ENCODE measurements at regions not wholly inside any gene's neighbourhood (a gene's known extent, or its start where the extent isn't known, plus 50 kb on each side); places are given as distances from the start of the nearest gene placed in this dataset.

DNA sequence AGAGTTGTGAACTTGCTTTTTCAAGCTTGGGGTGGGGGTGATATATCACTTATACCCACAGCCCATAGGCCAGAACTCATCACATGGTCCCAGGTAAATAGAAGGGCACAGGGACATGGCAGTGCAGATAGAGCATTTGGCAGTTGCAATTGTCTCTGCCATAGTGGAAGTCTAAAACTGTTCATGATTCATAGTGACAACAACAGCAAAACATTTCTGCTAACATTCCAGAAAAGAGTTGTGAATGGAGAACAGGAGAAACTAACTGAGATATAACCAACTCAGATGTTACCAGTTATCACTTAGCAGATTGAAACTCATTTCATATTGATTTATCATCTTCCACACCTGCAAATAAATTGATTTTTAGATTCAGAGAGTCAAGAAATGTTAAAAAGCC, 278.6 kb upstream of the KYNU start:
- TF ChIP-seq GATA2 (IDR thresholded peaks at IDR 0.05; ENCODE audit: insufficient read depth, insufficient read length, low read depth, low read length) = no peak
- TF ChIP-seq FOS (IDR thresholded peaks at IDR 0.05; ENCODE audit: borderline replicate concordance, insufficient read depth, low read length) = no peak
- TF ChIP-seq, protein P1, sequence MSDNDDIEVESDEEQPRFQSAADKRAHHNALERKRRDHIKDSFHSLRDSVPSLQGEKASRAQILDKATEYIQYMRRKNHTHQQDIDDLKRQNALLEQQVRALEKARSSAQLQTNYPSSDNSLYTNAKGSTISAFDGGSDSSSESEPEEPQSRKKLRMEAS (IDR thresholded peaks at IDR 0.05; ENCODE audit: insufficient read depth, insufficient read length) = no peak
- TF ChIP-seq EZH2 (IDR thresholded peaks at IDR 0.05; ENCODE audit: borderline replicate concordance, low read depth, low read length, severe bottlenecking) = no peak
- TF ChIP-seq POLR2AphosphoS5 (IDR thresholded peaks at IDR 0.05; ENCODE audit: insufficient read depth, low read depth, low read length) = no peak
- TF ChIP-seq, protein P2, sequence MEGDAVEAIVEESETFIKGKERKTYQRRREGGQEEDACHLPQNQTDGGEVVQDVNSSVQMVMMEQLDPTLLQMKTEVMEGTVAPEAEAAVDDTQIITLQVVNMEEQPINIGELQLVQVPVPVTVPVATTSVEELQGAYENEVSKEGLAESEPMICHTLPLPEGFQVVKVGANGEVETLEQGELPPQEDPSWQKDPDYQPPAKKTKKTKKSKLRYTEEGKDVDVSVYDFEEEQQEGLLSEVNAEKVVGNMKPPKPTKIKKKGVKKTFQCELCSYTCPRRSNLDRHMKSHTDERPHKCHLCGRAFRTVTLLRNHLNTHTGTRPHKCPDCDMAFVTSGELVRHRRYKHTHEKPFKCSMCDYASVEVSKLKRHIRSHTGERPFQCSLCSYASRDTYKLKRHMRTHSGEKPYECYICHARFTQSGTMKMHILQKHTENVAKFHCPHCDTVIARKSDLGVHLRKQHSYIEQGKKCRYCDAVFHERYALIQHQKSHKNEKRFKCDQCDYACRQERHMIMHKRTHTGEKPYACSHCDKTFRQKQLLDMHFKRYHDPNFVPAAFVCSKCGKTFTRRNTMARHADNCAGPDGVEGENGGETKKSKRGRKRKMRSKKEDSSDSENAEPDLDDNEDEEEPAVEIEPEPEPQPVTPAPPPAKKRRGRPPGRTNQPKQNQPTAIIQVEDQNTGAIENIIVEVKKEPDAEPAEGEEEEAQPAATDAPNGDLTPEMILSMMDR (IDR thresholded peaks at IDR 0.05; ENCODE audit: extremely low read depth in 1 of 2, insufficient read depth in 1 of 2, low read depth in 1 of 2, low read length in 2 of 2) = no peak
- TF ChIP-seq MYC (IDR thresholded peaks at IDR 0.05; ENCODE audit: low read depth, low read length) = no peak
- TF ChIP-seq POLR2A (IDR thresholded peaks at IDR 0.05; ENCODE audit: low read depth, low read length) = no peak
- no peak for TF ChIP-seq JUN (IDR thresholded peaks at IDR 0.05; ENCODE audit: borderline replicate concordance, insufficient read depth, insufficient read length, low read depth)
- Histone ChIP-seq H3K79me2 (ENCODE audit: control insufficient read depth, insufficient read depth, low read length) (no peaks in the 10 kb centered on the region), H3K27me3 (ENCODE audit: control insufficient read depth in 2 of 2, insufficient read depth in 2 of 2, low read length in 2 of 2) (no peaks in the 10 kb centered on the region), H3K27ac (ENCODE audit: insufficient read depth, low read depth, low read length) (no peak overlapping the region), H3K36me3 (ENCODE audit: control insufficient read depth in 2 of 2, extremely low read depth in 1 of 2, insufficient read depth in 2 of 2, low read length in 2 of 2) (no peaks in the 10 kb centered on the region), H3K9me1 (replicated peaks; ENCODE audit: control insufficient read depth, extremely low read depth, insufficient read depth, low read length) (no peaks in the 10 kb centered on the region), H2AFZ (ENCODE audit: low read depth, low read length) (no peak overlapping the region), H3K9ac (replicated peaks; ENCODE audit: extremely low read depth, insufficient read depth, low read length) (no peak overlapping the region), H3K4me1 (ENCODE audit: control insufficient read depth, extremely low read depth, insufficient read depth, low read length) (no peaks in the 10 kb centered on the region), H3K4me3 (replicated peaks in 1 of 3; ENCODE audit: insufficient read depth in 1 of 3, low read depth in 1 of 3, low read length in 3 of 3) (no peak overlapping the region), H4K20me1 (replicated peaks; ENCODE audit: control insufficient read depth, extremely low read depth, insufficient read depth, low read length) (no peaks in the 10 kb centered on the region), H3K9me3 (replicated peaks; ENCODE audit: control insufficient read depth, insufficient read depth, low read length) (no peaks in the 10 kb centered on the region), H3K4me2 (ENCODE audit: insufficient read depth, low read length) (no peak overlapping the region)
- DNase-seq (ENCODE audit: low read depth, low spot score) = no peak
- no TSS peak for BruUV-seq (replicated peaks)
- POLR2A ChIA-PET = no interaction called here
- CTCF ChIA-PET = interaction anchor here (1.0 kb wide), 1 partner anchor 36 kb away, joined by 3 read pairs; no protein-coding TSS in a partner anchor
- dilution Hi-C loops (cut with MboI; ENCODE audit: extremely low pct_ligation_motif_present, low sequenced_read_pairs) = no loop called here
- intact Hi-C loops (cut with micrococcal nuclease) = no loop called here
- no peak for FAIRE-seq

Data from endothelial cell of umbilical vein (primary cell).